Activated CD8-positive, alpha-beta memory T cell treated with anti-CD3 and anti-CD28 coated beads, Interleukin-2, amount 10 ng/mL, durations not matched to agents 7 days and 5 days (primary cell): ENCODE measurements at regions not wholly inside any gene's neighbourhood (a gene's known extent, or its start where the extent isn't known, plus 50 kb on each side); places are given as distances from the start of the nearest gene placed in this dataset.

ENCODE experiments used
- ATAC-seq: fragments of 150-1000 bp; cut with Tn5 transposase; one replicate; pipeline ENCODE4 v1.10.0; 2021; ENCODE audit warnings: moderate library complexity
- CTCF ChIA-PET: fragments of 350-600 bp; sonication (Branson Sonifier 250); formaldehyde crosslinking; loops from one replicate; lab custom pipeline; 2021; ENCODE audit warnings: antibody characterized with exemption; lab: Charles Lee
- DNase-seq: peaks from one replicate; pipeline ENCODE4 v3.0.0-alpha.2; 2020
- H3K27ac Mint-ChIP-seq: one replicate; pipeline ENCODE4 v1.8.0; 2021; ENCODE audit warnings: mild to moderate bottlenecking, mixed read lengths
- H3K27me3 Mint-ChIP-seq: one replicate; pipeline ENCODE4 v1.8.0; 2021; ENCODE audit warnings: mixed read lengths
- H3K36me3 Mint-ChIP-seq: one replicate; pipeline ENCODE4 v1.8.0; 2021; ENCODE audit warnings: mild to moderate bottlenecking, mixed read lengths
- H3K4me1 Mint-ChIP-seq: one replicate; pipeline ENCODE4 v1.8.0; 2021; ENCODE audit warnings: mixed read lengths
- H3K4me3 Mint-ChIP-seq: one replicate; pipeline ENCODE4 v1.8.0; 2021; ENCODE audit warnings: mild to moderate bottlenecking, moderate library complexity, mixed read lengths
- H3K9me3 Mint-ChIP-seq: one replicate; pipeline ENCODE4 v1.8.0; 2022; ENCODE audit warnings: low read depth, mixed read lengths

DNA sequence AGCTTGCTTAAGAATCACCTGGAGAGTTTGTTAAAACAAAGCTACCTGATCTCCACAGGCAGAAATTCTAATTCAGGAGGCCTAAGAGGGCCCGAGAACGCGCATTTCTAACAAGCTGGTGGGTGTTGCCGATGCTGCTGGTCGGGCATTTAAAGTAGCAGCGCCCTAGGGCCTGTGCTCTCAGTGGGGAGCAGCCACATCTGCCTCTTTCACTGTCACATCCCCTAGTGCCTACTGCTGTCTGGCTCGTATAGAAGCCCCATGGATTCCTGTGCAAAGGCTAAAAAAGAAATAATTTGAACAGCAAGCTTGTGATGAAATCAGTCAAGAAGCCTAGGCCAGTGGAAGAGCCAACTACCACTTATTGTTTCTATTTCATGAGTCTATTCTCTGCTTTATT is 126.7 kb upstream of the SMIM21 start:
- Mint-ChIP-seq H3K4me3 (no peak overlapping the region), H3K4me1 (no peaks in the 10 kb centered on the region), H3K9me3 (no peaks in the 10 kb centered on the region), H3K27me3 (no peaks in the 10 kb centered on the region), H3K27ac (no peak overlapping the region), H3K36me3 (no peaks in the 10 kb centered on the region)
- ATAC-seq (no peak), DNase-seq (no peak)
- CTCF ChIA-PET, result no interaction called here

DNA sequence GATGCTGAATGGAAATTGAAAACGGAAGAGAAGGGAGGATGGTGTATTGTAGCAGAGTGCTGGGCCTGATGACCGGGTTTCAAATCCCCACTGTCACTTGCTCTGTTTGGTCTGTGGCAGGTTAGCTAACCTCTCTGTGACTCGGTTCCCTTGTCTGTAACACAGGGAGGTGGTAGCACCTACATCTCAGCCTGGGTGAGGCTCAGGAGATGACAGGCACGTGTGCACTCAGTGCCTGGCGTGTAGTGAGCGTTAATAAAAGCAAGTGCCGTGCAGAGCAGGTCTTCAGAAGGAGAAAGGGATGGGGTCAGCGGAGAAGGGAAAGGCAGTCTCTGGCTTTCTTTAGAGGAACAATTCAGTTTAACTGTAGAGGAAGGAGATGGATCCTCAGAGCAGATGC is 125.5 kb upstream of the SMIM21 start:
- DNase-seq (no peak), ATAC-seq (no peak)
- H3K27ac Mint-ChIP-seq, result no peak overlapping the region
- no peaks in the 10 kb centered on the region for H3K9me3 Mint-ChIP-seq
- CTCF ChIA-PET, result no interaction called here
- no peaks in the 10 kb centered on the region for H3K36me3 Mint-ChIP-seq
- H3K4me3 Mint-ChIP-seq, result no peak overlapping the region
- H3K27me3 Mint-ChIP-seq, result no peaks in the 10 kb centered on the region
- no peaks in the 10 kb centered on the region for H3K4me1 Mint-ChIP-seq

DNA sequence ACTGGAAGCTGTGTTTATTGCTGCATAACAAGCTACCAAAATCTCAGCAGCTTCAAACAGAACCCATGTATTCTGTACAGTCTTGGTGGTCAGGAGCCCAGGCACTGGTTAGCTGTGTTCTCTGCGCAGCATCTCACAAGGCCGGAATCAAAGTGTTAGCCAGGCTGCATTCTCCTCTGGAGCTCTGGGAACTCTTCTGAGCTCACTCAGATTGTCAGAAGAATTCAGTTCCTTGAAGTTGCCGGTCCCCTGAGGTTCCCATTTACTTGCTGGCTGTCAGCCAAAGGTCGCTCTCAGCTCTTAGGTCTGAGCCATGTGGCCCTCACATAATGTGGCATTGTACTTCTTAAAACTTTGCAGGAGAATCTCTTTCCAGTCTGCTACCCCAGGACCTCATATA is 123.6 kb upstream of the SMIM21 start:
- Mint-ChIP-seq H3K9me3 (no peaks in the 10 kb centered on the region), H3K27me3 (no peaks in the 10 kb centered on the region), H3K36me3 (no peaks in the 10 kb centered on the region), H3K27ac (no peak overlapping the region), H3K4me1 (no peaks in the 10 kb centered on the region), H3K4me3 (no peak overlapping the region)
- CTCF ChIA-PET, result no interaction called here
- ATAC-seq (no peak), DNase-seq (no peak)

DNA sequence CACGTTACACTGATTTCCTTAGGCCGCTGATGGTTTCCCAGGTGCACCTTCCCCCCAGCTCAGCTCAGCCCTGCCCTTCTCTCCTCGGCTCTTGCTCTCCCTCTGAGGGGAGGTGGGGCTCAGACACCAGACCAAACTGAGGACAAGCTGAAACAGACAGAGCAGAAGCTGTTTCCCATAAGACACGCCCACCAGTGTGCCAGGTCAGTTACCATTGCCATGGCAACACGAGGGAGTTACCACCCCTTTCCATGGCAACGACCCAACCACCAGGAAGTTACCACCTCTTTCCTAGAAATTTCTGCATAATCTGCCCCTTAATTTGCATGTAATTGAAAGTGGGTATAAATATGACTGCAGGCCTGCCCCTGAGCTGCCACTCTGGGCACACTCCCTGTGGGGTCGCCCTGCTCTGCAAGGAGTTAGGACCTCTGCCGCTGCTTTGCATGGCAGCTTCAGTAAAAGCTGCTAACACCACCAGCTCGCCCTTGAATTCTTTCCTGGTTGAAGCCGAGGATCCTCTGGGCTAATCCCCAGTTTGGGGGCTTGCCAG is 120.9 kb upstream of the SMIM21 start:
- no peak for ATAC-seq
- CTCF ChIA-PET, result no interaction called here
- no peak overlapping the region for H3K27ac Mint-ChIP-seq
- DNase-seq, result no peak
- H3K9me3 Mint-ChIP-seq, result no peaks in the 10 kb centered on the region
- no peaks in the 10 kb centered on the region for H3K36me3 Mint-ChIP-seq
- no peaks in the 10 kb centered on the region for H3K27me3 Mint-ChIP-seq
- no peaks in the 10 kb centered on the region for H3K4me1 Mint-ChIP-seq
- no peak overlapping the region for H3K4me3 Mint-ChIP-seq

DNA sequence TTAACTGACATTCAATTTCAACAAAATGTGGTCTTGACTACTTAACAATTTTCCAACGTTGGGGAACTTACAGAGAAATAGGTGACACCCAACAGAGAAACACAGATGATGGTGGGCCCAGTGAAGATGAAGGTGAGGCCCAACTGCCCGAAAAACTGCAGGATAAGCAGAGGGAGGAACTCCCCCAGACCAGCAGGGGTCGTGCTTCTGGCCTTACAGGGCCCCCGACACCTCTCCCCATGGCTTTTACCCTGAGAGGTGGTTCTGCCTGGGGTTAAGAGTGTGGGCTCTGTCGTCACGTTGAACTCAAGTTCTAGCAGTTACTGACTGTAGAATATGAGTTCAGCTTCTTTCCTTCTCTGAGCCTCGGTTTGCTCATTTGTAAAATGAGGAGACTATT is 119.5 kb upstream of the SMIM21 start:
- ATAC-seq (no peak), DNase-seq (no peak)
- Mint-ChIP-seq H3K4me1 (no peaks in the 10 kb centered on the region), H3K4me3 (no peak overlapping the region), H3K36me3 (no peaks in the 10 kb centered on the region), H3K9me3 (no peaks in the 10 kb centered on the region), H3K27me3 (peaks cover 6% of the 10 kb centered on the region), H3K27ac (no peak overlapping the region)
- CTCF ChIA-PET, result no interaction called here

DNA sequence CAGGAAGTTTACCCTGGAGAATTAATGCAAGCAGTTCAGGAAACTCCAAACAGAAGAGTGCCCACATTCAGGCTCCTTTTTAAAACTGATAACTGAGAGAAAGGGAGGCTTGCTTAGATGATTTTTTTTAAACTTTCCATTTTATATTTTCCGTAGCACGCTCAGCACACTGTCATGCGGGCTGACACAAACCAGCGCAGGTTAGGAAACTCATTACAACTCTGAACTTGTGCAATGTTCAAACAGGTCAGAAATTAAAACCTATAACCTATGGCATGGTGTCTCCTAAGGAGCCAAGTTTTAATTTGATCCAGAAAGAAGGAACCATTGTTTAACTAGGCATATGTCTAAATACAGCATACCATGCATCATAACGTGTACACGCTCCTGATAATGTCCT is 117.7 kb upstream of the SMIM21 start:
- Mint-ChIP-seq H3K4me1 (no peaks in the 10 kb centered on the region), H3K27ac (no peak overlapping the region), H3K36me3 (no peaks in the 10 kb centered on the region), H3K27me3 (peaks cover 11% of the 10 kb centered on the region), H3K4me3 (no peak overlapping the region), H3K9me3 (no peaks in the 10 kb centered on the region)
- ATAC-seq (no peak), DNase-seq (no peak)
- CTCF ChIA-PET, result no interaction called here

DNA sequence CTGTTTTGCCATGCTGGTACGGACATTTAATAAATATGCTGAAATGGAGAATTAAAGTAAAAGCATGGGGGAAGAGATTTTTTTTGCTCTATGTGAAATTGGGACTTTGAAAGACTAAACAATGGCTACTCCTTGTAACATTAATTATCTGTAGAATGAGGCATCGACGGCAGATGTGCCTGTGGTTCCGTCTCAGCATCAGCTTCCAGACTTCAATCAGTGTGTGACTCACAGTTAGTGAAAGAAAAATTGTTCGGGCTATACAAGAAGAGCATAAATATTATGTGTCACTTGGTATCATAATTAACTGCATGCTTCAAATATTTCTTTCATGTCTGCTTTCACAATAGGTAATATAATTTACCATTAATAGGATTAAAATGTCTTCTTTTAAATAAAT is 117.0 kb upstream of the SMIM21 start:
- no peak for DNase-seq
- H3K36me3 Mint-ChIP-seq, result no peaks in the 10 kb centered on the region
- ATAC-seq, result no peak
- H3K9me3 Mint-ChIP-seq, result no peaks in the 10 kb centered on the region
- H3K4me1 Mint-ChIP-seq, result no peaks in the 10 kb centered on the region
- CTCF ChIA-PET, result no interaction called here
- H3K4me3 Mint-ChIP-seq, result no peak overlapping the region
- peaks cover 17% of the 10 kb centered on the region for H3K27me3 Mint-ChIP-seq
- no peak overlapping the region for H3K27ac Mint-ChIP-seq

DNA sequence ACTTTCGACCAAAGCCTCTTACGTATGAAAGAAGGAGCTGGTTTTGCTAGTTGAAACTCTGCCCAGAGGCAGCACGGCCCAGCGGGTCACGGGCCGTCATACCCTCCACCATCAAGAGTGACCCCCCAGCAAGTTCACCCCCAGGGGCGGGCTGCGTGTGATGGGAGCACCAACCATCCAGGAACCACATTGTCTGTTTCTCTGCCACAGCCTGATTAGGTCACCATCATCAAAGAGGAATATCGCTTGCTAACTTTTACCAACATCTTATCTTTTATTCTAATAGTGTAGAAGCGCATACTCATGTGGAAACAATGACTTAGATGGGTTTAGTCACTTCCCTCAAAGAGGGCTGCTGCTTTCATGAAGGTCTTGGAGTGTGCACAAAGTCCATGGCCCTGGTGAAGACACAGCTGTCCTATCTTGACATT is 116.6 kb upstream of the SMIM21 start:
- CTCF ChIA-PET, result no interaction called here
- Mint-ChIP-seq H3K27me3 (peaks cover 19% of the 10 kb centered on the region), H3K9me3 (no peaks in the 10 kb centered on the region), H3K4me3 (no peak overlapping the region), H3K36me3 (no peaks in the 10 kb centered on the region), H3K4me1 (no peaks in the 10 kb centered on the region), H3K27ac (no peak overlapping the region)
- DNase-seq, result no peak
- ATAC-seq, result no peak

DNA sequence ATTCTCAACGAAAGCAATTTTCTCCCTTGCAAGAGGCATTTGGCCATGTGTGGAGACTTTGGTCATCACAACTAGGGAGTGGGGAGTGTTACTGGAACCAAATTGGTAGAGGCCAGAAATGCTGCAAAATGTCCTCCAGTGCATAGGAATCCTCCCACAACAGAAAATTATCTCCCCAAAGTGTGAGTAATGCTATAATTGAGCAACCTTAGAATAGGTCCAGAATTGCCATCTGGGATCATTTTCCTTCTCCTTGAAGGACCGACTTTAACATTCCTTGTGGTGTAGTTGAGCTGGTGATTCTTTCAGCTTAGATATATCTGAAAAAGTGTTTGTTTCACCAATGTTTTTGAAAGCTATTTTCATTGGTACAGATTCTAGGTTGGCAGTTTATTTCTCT is 111.2 kb upstream of the SMIM21 start:
- no peaks in the 10 kb centered on the region for H3K36me3 Mint-ChIP-seq
- H3K4me3 Mint-ChIP-seq, result no peak overlapping the region
- H3K9me3 Mint-ChIP-seq, result no peaks in the 10 kb centered on the region
- CTCF ChIA-PET, result no interaction called here
- peaks cover 24% of the 10 kb centered on the region for H3K27me3 Mint-ChIP-seq
- ATAC-seq, result no peak
- no peaks in the 10 kb centered on the region for H3K4me1 Mint-ChIP-seq
- no peak overlapping the region for H3K27ac Mint-ChIP-seq
- DNase-seq, result no peak

DNA sequence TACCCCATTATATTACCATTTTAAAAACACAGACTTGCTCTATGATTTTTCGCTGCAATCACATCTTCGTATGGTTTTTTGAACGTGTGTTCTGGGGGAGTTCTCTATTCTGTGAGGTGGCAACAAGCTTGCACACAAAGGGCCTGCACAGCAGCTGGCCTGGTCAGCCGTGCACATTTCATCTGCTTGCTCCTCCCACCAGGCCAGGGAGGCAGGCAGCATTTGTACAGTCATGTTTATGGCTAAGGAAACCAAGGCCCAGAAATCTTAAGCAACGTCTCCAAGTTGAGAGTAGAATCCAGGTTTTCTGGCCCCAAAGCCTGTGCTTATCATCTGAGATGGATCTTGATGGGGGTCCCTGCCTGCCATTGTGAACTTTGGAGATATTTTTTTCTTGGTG is 106.4 kb upstream of the SMIM21 start:
- Mint-ChIP-seq H3K36me3 (no peaks in the 10 kb centered on the region), H3K27ac (no peak overlapping the region), H3K4me1 (no peaks in the 10 kb centered on the region), H3K4me3 (no peak overlapping the region), H3K27me3 (peaks cover 4% of the 10 kb centered on the region), H3K9me3 (no peaks in the 10 kb centered on the region)
- CTCF ChIA-PET, result no interaction called here
- no peak for DNase-seq
- no peak for ATAC-seq

DNA sequence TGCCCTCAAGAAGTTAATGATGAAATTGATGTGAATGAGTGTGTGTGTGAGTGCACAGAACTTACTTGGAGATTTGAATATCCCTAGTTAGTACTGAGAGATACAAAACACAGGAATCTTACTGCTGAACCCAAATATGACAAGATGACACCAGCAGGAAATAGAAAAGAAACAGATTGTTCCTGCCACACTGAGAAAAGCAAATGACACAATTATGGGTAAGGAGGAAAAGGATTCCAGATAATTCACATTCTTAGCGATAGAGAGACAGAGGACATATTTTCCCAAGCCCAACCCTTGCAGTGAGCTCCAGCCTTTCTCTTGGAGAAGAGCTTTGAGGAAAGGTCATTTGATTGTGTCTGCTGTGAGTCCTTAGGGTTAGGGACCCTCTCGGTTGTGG is 105.7 kb upstream of the SMIM21 start:
- DNase-seq, result no peak

DNA sequence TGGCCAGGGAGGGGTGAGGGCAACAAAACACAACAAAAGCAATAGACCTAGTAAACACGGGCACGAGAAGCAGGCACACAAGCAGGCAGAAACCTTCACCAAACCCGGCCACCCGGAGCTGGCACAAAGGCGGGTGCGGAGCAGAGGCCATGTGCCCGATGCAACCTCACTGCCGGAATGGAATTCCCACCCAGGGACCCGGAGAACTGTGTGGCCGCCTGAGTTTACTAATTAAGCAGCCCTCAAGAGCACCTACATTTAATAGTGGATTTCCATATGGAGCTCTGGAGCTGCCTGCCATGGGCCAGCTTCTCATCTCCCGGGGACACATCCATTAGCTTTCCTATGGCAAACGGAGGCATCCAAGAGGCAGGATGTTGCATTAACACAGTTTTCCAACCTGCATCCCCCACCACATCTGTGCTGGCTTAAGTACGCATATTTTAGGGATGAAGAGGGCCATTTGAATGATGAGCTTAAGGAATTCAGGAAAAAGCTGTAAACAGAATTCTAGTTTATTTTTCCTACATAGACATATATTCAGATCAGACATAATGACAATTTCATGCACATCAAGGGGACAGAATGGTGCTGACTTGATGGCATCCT is 104.5 kb upstream of the SMIM21 start:
- ATAC-seq, result no peak
- no peak for DNase-seq
- CTCF ChIA-PET, result no interaction called here
- H3K4me1 Mint-ChIP-seq, result no peaks in the 10 kb centered on the region
- no peak overlapping the region for H3K4me3 Mint-ChIP-seq
- H3K9me3 Mint-ChIP-seq, result no peaks in the 10 kb centered on the region
- no peaks in the 10 kb centered on the region for H3K27me3 Mint-ChIP-seq
- no peaks in the 10 kb centered on the region for H3K36me3 Mint-ChIP-seq
- no peak overlapping the region for H3K27ac Mint-ChIP-seq

More for the DNA sequence above, 105.7 kb upstream of the SMIM21 start:
- no peaks in the 10 kb centered on the region for H3K36me3 Mint-ChIP-seq
- H3K4me3 Mint-ChIP-seq, result no peak overlapping the region
- no peaks in the 10 kb centered on the region for H3K9me3 Mint-ChIP-seq
- CTCF ChIA-PET, result no interaction called here
- no peaks in the 10 kb centered on the region for H3K27me3 Mint-ChIP-seq
- ATAC-seq, result no peak
- no peaks in the 10 kb centered on the region for H3K4me1 Mint-ChIP-seq
- H3K27ac Mint-ChIP-seq, result no peak overlapping the region

DNA sequence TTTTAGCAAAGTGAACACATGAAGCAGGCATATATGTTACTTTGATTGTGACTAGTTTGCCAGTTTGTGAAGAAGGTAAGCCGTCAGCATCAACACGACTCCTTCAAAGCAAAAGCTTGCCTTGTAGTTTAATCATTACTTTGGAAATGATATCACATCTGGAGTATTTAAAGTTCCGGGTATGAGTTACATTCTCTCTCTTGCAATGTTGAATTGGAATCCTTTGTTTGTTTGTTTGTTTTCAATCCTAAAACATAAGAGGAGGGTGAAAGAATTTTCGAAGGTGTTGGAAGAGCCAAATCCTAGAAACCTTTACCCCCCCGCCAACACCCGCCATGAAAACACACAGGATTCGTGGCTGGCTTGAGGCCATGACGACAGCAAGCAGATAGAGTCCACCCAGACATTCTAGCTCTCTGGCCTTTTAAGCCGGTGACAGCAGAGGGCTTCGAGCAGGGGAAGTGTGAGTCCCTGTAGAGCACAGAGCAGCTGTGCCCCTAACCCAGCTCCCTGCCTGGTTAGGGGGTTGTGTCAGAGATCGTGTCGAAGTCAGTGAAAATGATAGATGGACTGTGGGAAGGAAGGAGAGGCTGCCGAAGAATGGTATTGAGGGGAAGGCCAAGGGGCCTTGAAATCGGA is 103.8 kb upstream of the SMIM21 start:
- no peaks in the 10 kb centered on the region for H3K9me3 Mint-ChIP-seq
- H3K27me3 Mint-ChIP-seq, result no peaks in the 10 kb centered on the region
- H3K4me3 Mint-ChIP-seq, result no peak overlapping the region
- ATAC-seq (no peak), DNase-seq (no peak)
- CTCF ChIA-PET, result no interaction called here
- H3K4me1 Mint-ChIP-seq, result no peaks in the 10 kb centered on the region
- no peak overlapping the region for H3K27ac Mint-ChIP-seq
- no peaks in the 10 kb centered on the region for H3K36me3 Mint-ChIP-seq

DNA sequence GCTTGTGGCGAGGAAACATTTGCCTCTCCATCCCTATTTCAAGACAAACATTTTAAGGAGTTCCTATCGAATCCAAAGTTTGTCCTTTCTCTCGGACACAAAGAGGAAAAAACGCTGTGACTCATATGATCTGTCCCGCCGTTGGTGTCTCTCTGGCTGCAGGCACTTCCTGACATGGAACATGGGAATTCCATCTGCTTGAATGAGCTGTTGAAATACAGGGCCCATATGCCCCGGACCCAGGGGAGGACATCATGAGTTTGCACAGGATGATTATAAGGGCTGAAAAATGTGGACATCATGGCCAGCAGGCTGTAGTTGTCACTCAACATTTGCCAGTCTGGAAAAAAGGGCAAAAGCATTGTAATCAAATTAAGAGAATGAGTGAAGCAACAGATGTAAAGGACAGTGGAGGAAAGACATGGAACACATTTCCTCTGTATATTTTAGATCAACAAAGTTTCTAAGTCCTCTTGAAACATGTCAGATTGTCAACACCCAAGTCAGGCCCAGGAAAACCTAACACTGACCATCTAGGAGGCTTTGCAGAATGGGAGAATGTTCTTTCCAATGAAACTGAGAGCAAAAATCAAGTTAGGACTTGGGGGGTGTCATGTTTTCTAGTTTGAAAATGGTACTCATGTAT is 103.2 kb upstream of the SMIM21 start:
- Mint-ChIP-seq H3K36me3 (no peaks in the 10 kb centered on the region), H3K4me3 (no peak overlapping the region), H3K9me3 (no peaks in the 10 kb centered on the region), H3K27ac (no peak overlapping the region), H3K27me3 (no peaks in the 10 kb centered on the region), H3K4me1 (no peaks in the 10 kb centered on the region)
- DNase-seq (no peak), ATAC-seq (no peak)
- CTCF ChIA-PET, result no interaction called here
